ENCODE measurements at regions not wholly inside any gene's neighbourhood (a gene's known extent, or its start where the extent isn't known, plus 50 kb on each side); places are given as distances from the start of the nearest gene placed in this dataset.

DNA sequence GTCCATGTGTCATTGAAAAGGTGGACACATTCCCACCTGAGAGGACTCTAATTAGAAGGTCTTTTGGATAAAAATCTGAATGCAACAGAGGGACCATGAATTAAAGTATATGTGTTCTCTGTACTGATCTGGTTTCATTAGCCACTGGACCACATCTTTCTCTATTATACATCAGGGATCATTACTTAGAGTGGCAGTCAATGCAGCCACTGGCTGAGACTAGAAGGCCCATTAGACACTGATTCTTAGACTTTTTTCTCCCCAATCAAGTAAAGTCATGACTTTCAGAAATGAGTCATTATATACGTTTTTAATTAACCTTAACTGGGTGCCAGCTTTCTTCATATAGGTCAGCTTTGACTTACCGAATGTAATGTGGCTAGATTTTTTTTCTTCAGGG lies 550.8 kb upstream of the CFAP20DC start (continued):
- TF ChIP-seq, protein P1, sequence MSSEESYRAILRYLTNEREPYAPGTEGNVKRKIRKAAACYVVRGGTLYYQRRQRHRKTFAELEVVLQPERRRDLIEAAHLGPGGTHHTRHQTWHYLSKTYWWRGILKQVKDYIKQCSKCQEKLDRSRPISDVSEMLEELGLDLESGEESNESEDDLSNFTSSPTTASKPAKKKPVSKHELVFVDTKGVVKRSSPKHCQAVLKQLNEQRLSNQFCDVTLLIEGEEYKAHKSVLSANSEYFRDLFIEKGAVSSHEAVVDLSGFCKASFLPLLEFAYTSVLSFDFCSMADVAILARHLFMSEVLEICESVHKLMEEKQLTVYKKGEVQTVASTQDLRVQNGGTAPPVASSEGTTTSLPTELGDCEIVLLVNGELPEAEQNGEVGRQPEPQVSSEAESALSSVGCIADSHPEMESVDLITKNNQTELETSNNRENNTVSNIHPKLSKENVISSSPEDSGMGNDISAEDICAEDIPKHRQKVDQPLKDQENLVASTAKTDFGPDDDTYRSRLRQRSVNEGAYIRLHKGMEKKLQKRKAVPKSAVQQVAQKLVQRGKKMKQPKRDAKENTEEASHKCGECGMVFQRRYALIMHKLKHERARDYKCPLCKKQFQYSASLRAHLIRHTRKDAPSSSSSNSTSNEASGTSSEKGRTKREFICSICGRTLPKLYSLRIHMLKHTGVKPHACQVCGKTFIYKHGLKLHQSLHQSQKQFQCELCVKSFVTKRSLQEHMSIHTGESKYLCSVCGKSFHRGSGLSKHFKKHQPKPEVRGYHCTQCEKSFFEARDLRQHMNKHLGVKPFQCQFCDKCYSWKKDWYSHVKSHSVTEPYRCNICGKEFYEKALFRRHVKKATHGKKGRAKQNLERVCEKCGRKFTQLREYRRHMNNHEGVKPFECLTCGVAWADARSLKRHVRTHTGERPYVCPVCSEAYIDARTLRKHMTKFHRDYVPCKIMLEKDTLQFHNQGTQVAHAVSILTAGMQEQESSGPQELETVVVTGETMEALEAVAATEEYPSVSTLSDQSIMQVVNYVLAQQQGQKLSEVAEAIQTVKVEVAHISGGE (CRISPR knock-in tag; IDR thresholded peaks at IDR 0.05) = no peak
- TF ChIP-seq CREM (IDR thresholded peaks at IDR 0.05; ENCODE audit: low read depth) = no peak
- no peak for TF ChIP-seq RB1 (IDR thresholded peaks at IDR 0.05; ENCODE audit: borderline replicate concordance)

DNA sequence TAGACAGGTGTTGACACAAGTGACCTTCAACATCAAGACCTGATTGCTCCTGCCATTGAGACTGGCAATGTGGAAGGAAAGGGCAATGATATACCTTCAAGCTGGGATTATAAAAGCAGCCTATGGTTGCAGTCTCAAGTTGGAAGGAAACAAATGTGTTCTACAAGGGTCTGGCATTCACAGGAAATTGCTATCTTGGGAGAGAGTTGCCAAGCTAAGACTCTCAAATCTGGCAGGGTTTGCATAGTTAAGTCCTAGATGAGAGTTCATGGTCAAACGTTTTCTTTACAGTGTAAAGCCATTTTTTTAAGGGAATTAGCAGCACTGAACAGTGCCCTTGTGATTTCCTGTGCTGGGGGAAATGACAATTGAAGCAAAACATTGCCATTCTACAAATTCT lies 546.9 kb upstream of the CFAP20DC start:
- H3K9me3 ChIP-seq (replicated peaks; ENCODE audit: control insufficient read depth, insufficient read depth, low read length) = no peaks in the 10 kb centered on the region; the same call in 1 of the 3 replicates
- no peaks in the 10 kb centered on the region for H3K36me3 ChIP-seq (ENCODE audit: control insufficient read depth in 2 of 2, insufficient read depth in 2 of 2, low read length in 1 of 2)
- no peak overlapping the region for H3K4me3 ChIP-seq
- intact Hi-C loops (cut with micrococcal nuclease; ENCODE audit: unreplicated experiment) = no loop called here
- FAIRE-seq (no peak), DNase-seq (ENCODE audit: low read depth, low spot score) (no peak), ATAC-seq (no peak)
- no peak overlapping the region for H2AFZ ChIP-seq (ENCODE audit: control insufficient read depth, low read depth, low read length)
- ChIA-PET CTCF (no interaction called here), POLR2A (no interaction called here), SMC1A (ENCODE audit: uncharacterized antibody, unreplicated experiment) (no interaction called here), RAD21 (ENCODE audit: unreplicated experiment) (no interaction called here)
- H3K27me3 ChIP-seq (replicated peaks in 1 of 2; ENCODE audit: control insufficient read depth in 2 of 2, insufficient read depth in 2 of 2, low read length in 1 of 2) = no peaks in the 10 kb centered on the region; a peak in 1 of 4 replicates
- no peaks in the 10 kb centered on the region for H3K4me1 ChIP-seq (ENCODE audit: control insufficient read depth, insufficient read depth, low read length)
- H3K27ac ChIP-seq (ENCODE audit: control insufficient read depth, insufficient read depth) = no peak overlapping the region
- 5% methylated on average over 1 of the region's 1 CpG for WGBS (ENCODE audit: insufficient coverage, insufficient replicate concordance, low lambda C conversion rate, missing lambda C conversion rate)
- no peak overlapping the region for H3K9ac ChIP-seq (ENCODE audit: control insufficient read depth, insufficient read depth, low read length)
- in situ Hi-C loops (cut with MboI) = no loop called here
- BruUV-seq (replicated peaks) = no TSS peak
- H4K20me1 ChIP-seq (ENCODE audit: control insufficient read depth, insufficient read depth) = no peaks in the 10 kb centered on the region
- no peaks in the 10 kb centered on the region for H3K79me2 ChIP-seq (ENCODE audit: control insufficient read depth, insufficient read depth, low read length)
- no peak overlapping the region for H3K4me2 ChIP-seq (ENCODE audit: control insufficient read depth, insufficient read depth)
- TF ChIP-seq, protein P2, sequence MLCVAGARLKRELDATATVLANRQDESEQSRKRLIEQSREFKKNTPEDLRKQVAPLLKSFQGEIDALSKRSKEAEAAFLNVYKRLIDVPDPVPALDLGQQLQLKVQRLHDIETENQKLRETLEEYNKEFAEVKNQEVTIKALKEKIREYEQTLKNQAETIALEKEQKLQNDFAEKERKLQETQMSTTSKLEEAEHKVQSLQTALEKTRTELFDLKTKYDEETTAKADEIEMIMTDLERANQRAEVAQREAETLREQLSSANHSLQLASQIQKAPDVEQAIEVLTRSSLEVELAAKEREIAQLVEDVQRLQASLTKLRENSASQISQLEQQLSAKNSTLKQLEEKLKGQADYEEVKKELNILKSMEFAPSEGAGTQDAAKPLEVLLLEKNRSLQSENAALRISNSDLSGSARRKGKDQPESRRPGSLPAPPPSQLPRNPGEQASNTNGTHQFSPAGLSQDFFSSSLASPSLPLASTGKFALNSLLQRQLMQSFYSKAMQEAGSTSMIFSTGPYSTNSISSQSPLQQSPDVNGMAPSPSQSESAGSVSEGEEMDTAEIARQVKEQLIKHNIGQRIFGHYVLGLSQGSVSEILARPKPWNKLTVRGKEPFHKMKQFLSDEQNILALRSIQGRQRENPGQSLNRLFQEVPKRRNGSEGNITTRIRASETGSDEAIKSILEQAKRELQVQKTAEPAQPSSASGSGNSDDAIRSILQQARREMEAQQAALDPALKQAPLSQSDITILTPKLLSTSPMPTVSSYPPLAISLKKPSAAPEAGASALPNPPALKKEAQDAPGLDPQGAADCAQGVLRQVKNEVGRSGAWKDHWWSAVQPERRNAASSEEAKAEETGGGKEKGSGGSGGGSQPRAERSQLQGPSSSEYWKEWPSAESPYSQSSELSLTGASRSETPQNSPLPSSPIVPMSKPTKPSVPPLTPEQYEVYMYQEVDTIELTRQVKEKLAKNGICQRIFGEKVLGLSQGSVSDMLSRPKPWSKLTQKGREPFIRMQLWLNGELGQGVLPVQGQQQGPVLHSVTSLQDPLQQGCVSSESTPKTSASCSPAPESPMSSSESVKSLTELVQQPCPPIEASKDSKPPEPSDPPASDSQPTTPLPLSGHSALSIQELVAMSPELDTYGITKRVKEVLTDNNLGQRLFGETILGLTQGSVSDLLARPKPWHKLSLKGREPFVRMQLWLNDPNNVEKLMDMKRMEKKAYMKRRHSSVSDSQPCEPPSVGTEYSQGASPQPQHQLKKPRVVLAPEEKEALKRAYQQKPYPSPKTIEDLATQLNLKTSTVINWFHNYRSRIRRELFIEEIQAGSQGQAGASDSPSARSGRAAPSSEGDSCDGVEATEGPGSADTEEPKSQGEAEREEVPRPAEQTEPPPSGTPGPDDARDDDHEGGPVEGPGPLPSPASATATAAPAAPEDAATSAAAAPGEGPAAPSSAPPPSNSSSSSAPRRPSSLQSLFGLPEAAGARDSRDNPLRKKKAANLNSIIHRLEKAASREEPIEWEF (IDR thresholded peaks at IDR 0.05; ENCODE audit: insufficient replicate concordance, low read depth, low read length) = no peak
- TF ChIP-seq, protein P3, sequence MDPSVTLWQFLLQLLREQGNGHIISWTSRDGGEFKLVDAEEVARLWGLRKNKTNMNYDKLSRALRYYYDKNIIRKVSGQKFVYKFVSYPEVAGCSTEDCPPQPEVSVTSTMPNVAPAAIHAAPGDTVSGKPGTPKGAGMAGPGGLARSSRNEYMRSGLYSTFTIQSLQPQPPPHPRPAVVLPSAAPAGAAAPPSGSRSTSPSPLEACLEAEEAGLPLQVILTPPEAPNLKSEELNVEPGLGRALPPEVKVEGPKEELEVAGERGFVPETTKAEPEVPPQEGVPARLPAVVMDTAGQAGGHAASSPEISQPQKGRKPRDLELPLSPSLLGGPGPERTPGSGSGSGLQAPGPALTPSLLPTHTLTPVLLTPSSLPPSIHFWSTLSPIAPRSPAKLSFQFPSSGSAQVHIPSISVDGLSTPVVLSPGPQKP (IDR thresholded peaks at IDR 0.05; ENCODE audit: low read depth, low read length) = no peak
- TF ChIP-seq IRF4 (IDR thresholded peaks at IDR 0.05; ENCODE audit: low read depth, low read length) (no peak), CBX5 (IDR thresholded peaks at IDR 0.05; ENCODE audit: low read depth) (no peak), BCL11A (IDR thresholded peaks at IDR 0.05; ENCODE audit: low read depth, low read length) (no peak), HDAC6 (IDR thresholded peaks at IDR 0.05; ENCODE audit: unreplicated experiment) (no peak)
- TF ChIP-seq, protein P4, sequence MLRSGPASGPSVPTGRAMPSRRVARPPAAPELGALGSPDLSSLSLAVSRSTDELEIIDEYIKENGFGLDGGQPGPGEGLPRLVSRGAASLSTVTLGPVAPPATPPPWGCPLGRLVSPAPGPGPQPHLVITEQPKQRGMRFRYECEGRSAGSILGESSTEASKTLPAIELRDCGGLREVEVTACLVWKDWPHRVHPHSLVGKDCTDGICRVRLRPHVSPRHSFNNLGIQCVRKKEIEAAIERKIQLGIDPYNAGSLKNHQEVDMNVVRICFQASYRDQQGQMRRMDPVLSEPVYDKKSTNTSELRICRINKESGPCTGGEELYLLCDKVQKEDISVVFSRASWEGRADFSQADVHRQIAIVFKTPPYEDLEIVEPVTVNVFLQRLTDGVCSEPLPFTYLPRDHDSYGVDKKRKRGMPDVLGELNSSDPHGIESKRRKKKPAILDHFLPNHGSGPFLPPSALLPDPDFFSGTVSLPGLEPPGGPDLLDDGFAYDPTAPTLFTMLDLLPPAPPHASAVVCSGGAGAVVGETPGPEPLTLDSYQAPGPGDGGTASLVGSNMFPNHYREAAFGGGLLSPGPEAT (IDR thresholded peaks at IDR 0.05; ENCODE audit: low read depth) = no peak
